Osteoblast (primary cell): ENCODE measurements at regions not wholly inside any gene's neighbourhood (a gene's known extent, or its start where the extent isn't known, plus 50 kb on each side); places are given as distances from the start of the nearest gene placed in this dataset.

Experiments used
- DNase-seq: peaks from one replicate; pipeline ENCODE4 v3.0.0; 2011; ENCODE audit warnings: low spot score, mixed read lengths; ENCODE audit not compliant: insufficient read length; ENCODE audit errors: missing footprints
- H2AFZ ChIP-seq: 2 replicates; pipeline ENCODE4 v1.6.0; 2011; ENCODE audit warnings: mild to moderate bottlenecking, low read length
- H3K27ac ChIP-seq: 2 replicates; pipeline ENCODE4 v1.5.1; 2011; ENCODE audit warnings: mild to moderate bottlenecking, low read depth, low read length, moderate library complexity
- H3K27me3 ChIP-seq: 2 replicates; pipeline ENCODE4 v1.6.0; 2012; ENCODE audit warnings: mild to moderate bottlenecking, control low read depth, inconsistent platforms, low read length, moderate library complexity; ENCODE audit not compliant: insufficient read depth
- H3K36me3 ChIP-seq: 2 replicates; pipeline ENCODE4 v1.5.1; 2011; ENCODE audit warnings: mild to moderate bottlenecking, low read length, control low read depth, moderate library complexity; ENCODE audit not compliant: insufficient read depth
- H3K4me1 ChIP-seq: 2 replicates; pipeline ENCODE4 v1.5.1; 2011; ENCODE audit warnings: mild to moderate bottlenecking, low read length, control low read depth, moderate library complexity; ENCODE audit not compliant: insufficient read depth
- H3K4me2 ChIP-seq: 2 replicates; pipeline ENCODE4 v1.6.0; 2011; ENCODE audit warnings: mild to moderate bottlenecking, low read length; ENCODE audit not compliant: insufficient read depth
- H3K4me3 ChIP-seq: fragments of 200-600 bp; sonication (generic); 3 replicates; pipeline ENCODE4 v1.5.1; 2012; ENCODE audit warnings: mild to moderate bottlenecking, low read length, inconsistent platforms; ENCODE audit not compliant: insufficient read depth
- H3K79me2 ChIP-seq: 2 replicates; pipeline ENCODE4 v1.6.0; 2012; ENCODE audit warnings: mild to moderate bottlenecking, low read length, control low read depth, inconsistent platforms; ENCODE audit not compliant: insufficient read depth
- H3K9me3 ChIP-seq: 2 replicates; pipeline ENCODE4 v1.5.1; 2011; ENCODE audit warnings: low read depth, low read length, control low read depth
- H4K20me1 ChIP-seq: 2 replicates; pipeline ENCODE4 v1.6.0; 2012; ENCODE audit warnings: mild to moderate bottlenecking, low read length, control low read depth; ENCODE audit not compliant: insufficient read depth
- TF ChIP-seq, protein P1 (sequence below): IDR thresholded peaks from 2 replicates; pipeline ENCODE4 v1.5.1; 2011; ENCODE audit warnings: mild to moderate bottlenecking, low read depth, low read length, moderate library complexity; ENCODE audit errors: extremely low read depth

- DNase-seq = peak; percentile 25
- no peak overlapping the region for H3K27ac ChIP-seq
- no peak overlapping the region for H3K4me3 ChIP-seq
- no peak overlapping the region for H2AFZ ChIP-seq
- H4K20me1 ChIP-seq = no peaks in the 10 kb centered on the region
- TF ChIP-seq, protein P1, sequence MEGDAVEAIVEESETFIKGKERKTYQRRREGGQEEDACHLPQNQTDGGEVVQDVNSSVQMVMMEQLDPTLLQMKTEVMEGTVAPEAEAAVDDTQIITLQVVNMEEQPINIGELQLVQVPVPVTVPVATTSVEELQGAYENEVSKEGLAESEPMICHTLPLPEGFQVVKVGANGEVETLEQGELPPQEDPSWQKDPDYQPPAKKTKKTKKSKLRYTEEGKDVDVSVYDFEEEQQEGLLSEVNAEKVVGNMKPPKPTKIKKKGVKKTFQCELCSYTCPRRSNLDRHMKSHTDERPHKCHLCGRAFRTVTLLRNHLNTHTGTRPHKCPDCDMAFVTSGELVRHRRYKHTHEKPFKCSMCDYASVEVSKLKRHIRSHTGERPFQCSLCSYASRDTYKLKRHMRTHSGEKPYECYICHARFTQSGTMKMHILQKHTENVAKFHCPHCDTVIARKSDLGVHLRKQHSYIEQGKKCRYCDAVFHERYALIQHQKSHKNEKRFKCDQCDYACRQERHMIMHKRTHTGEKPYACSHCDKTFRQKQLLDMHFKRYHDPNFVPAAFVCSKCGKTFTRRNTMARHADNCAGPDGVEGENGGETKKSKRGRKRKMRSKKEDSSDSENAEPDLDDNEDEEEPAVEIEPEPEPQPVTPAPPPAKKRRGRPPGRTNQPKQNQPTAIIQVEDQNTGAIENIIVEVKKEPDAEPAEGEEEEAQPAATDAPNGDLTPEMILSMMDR = no peak
- no peak overlapping the region for H3K4me2 ChIP-seq
- H3K36me3 ChIP-seq = no peaks in the 10 kb centered on the region
- no peaks in the 10 kb centered on the region for H3K4me1 ChIP-seq
- peaks cover 27% of the 10 kb centered on the region for H3K27me3 ChIP-seq
- H3K79me2 ChIP-seq = no peaks in the 10 kb centered on the region
- H3K9me3 ChIP-seq = no peaks in the 10 kb centered on the region
Observed at GRCh38 chr10:3415038-3415736, 242.6 kb upstream of the PITRM1 start.

DNA sequence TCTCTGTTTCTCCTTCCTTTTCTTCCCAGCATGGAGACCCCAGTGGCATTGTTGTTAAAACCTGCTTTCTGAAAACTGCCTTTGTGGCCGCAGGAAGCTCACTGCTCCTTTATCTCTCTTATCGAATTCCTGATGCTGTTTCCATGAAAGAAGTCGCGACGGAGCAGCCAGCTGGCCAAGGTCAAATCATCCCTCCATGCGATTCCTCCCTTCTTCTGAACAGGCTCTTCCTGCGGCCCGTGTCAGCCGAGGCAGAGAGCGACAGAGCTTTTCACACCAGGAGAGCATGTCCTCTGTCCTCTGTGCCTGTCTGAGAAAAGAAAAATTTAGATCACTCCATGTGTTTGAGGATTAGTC is 242.1 kb upstream of the PITRM1 start:
- H3K9me3 ChIP-seq = no peaks in the 10 kb centered on the region
- TF ChIP-seq, protein P1 = no peak
- no peak overlapping the region for H3K4me2 ChIP-seq
- peaks cover 32% of the 10 kb centered on the region for H3K27me3 ChIP-seq
- DNase-seq = no peak
- H3K79me2 ChIP-seq = no peaks in the 10 kb centered on the region
- H2AFZ ChIP-seq = no peak overlapping the region
- H4K20me1 ChIP-seq = no peaks in the 10 kb centered on the region
- no peak overlapping the region for H3K27ac ChIP-seq
- no peaks in the 10 kb centered on the region for H3K4me1 ChIP-seq
- H3K36me3 ChIP-seq = no peaks in the 10 kb centered on the region
- H3K4me3 ChIP-seq = no peak overlapping the region

DNA sequence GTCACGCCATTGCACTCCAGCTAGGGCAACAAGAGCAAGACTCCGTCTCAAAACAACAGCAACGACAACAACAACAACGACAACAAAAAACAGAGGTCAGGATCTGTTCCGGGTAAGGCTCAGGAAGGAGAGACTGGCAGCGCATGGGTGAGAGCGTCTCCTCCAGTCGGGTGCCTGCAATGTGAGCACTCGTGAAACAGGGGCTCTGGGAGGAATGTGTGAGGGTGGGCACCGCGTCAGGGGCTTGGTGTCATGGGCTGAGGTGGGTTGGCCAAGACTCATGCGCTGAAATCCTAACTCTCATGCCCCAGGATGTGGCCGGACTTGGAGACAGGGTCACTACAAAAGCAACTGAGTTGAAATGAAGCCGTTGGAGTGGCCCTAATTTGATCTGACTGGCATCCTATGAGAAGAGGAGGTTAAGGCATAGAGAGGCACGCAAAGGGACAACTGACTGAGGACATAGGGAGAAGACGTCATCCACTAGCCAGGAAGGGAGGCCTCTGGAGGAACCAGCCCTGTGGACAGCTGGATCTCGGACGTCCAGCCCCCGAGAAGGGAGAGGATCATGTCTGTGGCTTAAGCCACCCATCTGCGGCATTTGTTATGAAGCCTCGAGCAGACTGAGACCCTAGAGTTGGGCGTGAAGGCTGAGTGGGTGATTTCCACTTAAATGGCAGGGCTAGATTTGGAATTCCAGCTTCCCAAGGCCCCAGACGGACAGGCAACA is 241.5 kb upstream of the PITRM1 start:
- Histone ChIP-seq H2AFZ (no peak overlapping the region), H3K27ac (no peak overlapping the region), H3K36me3 (no peaks in the 10 kb centered on the region), H3K79me2 (no peaks in the 10 kb centered on the region), H3K27me3 (peaks cover 38% of the 10 kb centered on the region), H3K4me1 (no peaks in the 10 kb centered on the region), H3K9me3 (no peaks in the 10 kb centered on the region), H4K20me1 (no peaks in the 10 kb centered on the region), H3K4me3 (no peak overlapping the region), H3K4me2 (no peak overlapping the region)
- DNase-seq = peak; percentile 53
- TF ChIP-seq, protein P1 = no peak

- H3K4me1 ChIP-seq = no peaks in the 10 kb centered on the region
- DNase-seq = peak; percentile 27
- TF ChIP-seq, protein P1 = no peak
- peaks cover 40% of the 10 kb centered on the region for H3K27me3 ChIP-seq
- no peaks in the 10 kb centered on the region for H4K20me1 ChIP-seq
- no peak overlapping the region for H3K4me3 ChIP-seq
- no peaks in the 10 kb centered on the region for H3K79me2 ChIP-seq
- H2AFZ ChIP-seq = no peak overlapping the region
- H3K36me3 ChIP-seq = no peaks in the 10 kb centered on the region
- no peaks in the 10 kb centered on the region for H3K9me3 ChIP-seq
- no peak overlapping the region for H3K27ac ChIP-seq
- no peak overlapping the region for H3K4me2 ChIP-seq
Observed at GRCh38 chr10:3412646-3413045, 240.1 kb upstream of the PITRM1 start.
